Esophagus squamous epithelium (tissue), 4 donors: ENCODE measurements at regions not wholly inside any gene's neighbourhood (a gene's known extent, or its start where the extent isn't known, plus 50 kb on each side); places are given as distances from the start of the nearest gene placed in this dataset.

Source experiments
- CTCF ChIP-seq, 6 experiments: fragments of 450-650 bp in 4 of 6; fragments of 200-600 bp in 2 of 6; sonication (generic) in 2 of 6; IDR thresholded peaks; one replicate each; pipeline ENCODE4 v1.5.1; 2016 to 2019; ENCODE audit warnings: antibody characterized with exemption in 6 of 6, mild to moderate bottlenecking in 4 of 6, moderate library complexity in 4 of 6
- POLR2A ChIP-seq, 4 donors: fragments of 450-650 bp; IDR thresholded peaks; one replicate each; pipeline ENCODE4 v1.6.1; 2017; ENCODE audit warnings: antibody characterized with exemption in 4 of 4, mild to moderate bottlenecking in 4 of 4, moderate library complexity in 3 of 4

GRCh38 chr13:22432690-22433089, 748.1 kb upstream of the SGCG start:
- TF ChIP-seq CTCF (IDR thresholded peaks at IDR 0.05): no peak
- no peak for TF ChIP-seq POLR2A (IDR thresholded peaks at IDR 0.05)
